ENCODE measurements at regions not wholly inside any gene's neighbourhood (a gene's known extent, or its start where the extent isn't known, plus 50 kb on each side); places are given as distances from the start of the nearest gene placed in this dataset.

GRCh38 chr7:17709127-17709526 lies 231.2 kb downstream of the SNX13 start:
- TF ChIP-seq POLR2A (IDR thresholded peaks at IDR 0.05) (no peak), CTCF (IDR thresholded peaks at IDR 0.05) (no peak)
